ENCODE measurements at regions not wholly inside any gene's neighbourhood (a gene's known extent, or its start where the extent isn't known, plus 50 kb on each side); places are given as distances from the start of the nearest gene placed in this dataset.

GRCh38 chr11:16685914-16686313, 52.5 kb upstream of the C11orf58 start:
- no peak for DNase-seq

- no peak for DNase-seq
Measured at GRCh38 chr11:16678466-16679116, 59.9 kb upstream of the C11orf58 start.

GRCh38 chr11:16669799-16670415, 68.5 kb upstream of the C11orf58 start:
- no peak for DNase-seq

GRCh38 chr11:16632295-16633200, 105.9 kb upstream of the C11orf58 start:
- no peak for DNase-seq

GRCh38 chr11:16630651-16631050, 107.8 kb upstream of the C11orf58 start:
- DNase-seq: no peak

GRCh38 chr11:16618431-16618830, 120.0 kb upstream of the C11orf58 start:
- DNase-seq: no peak

- DNase-seq: no peak
Measured at GRCh38 chr11:16615480-16615879, 123.0 kb upstream of the C11orf58 start.

- DNase-seq: peak; percentile 79 to 84
Measured at GRCh38 chr11:16613512-16614381, 124.7 kb upstream of the C11orf58 start.

GRCh38 chr11:16613262-16613511, 125.3 kb upstream of the C11orf58 start:
- DNase-seq: peak in 1 of 2 experiments; percentile 31

- DNase-seq: no peak
Measured at GRCh38 chr11:16612566-16613261, 125.7 kb upstream of the C11orf58 start.

GRCh38 chr11:16611926-16612565, 126.4 kb upstream of the C11orf58 start:
- DNase-seq: peak in 1 of 2 experiments; percentile 18

GRCh38 chr11:16611401-16611921, 127.0 kb upstream of the C11orf58 start:
- no peak for DNase-seq

- peak in 1 of 2 experiments; percentile 16 for DNase-seq
Measured at GRCh38 chr11:16610738-16611388, 127.6 kb upstream of the C11orf58 start.

- DNase-seq: no peak
Measured at GRCh38 chr11:16610213-16610737, 128.2 kb upstream of the C11orf58 start.

- DNase-seq: no peak
Measured at GRCh38 chr11:16609769-16610168, 128.7 kb upstream of the C11orf58 start.

- DNase-seq: peak in 1 of 2 experiments; percentile 22
Measured at GRCh38 chr11:16607675-16608644, 130.5 kb upstream of the C11orf58 start.

- peak in 1 of 2 experiments; percentile 27 for DNase-seq
Measured at GRCh38 chr11:16606784-16607674, 131.4 kb upstream of the C11orf58 start.
